Sigmoid colon (tissue), 6 donors: ENCODE measurements at regions not wholly inside any gene's neighbourhood (a gene's known extent, or its start where the extent isn't known, plus 50 kb on each side); places are given as distances from the start of the nearest gene placed in this dataset.
"Not testable (repeated sequence)": the region's sequence is repeated elsewhere in the genome, so short reads cannot be mapped to it uniquely, and the experiment has no call there.

ENCODE experiments used
- DNase-seq: peaks from one replicate; pipeline ENCODE4 v3.0.0-alpha.2; 2019
- H3K27ac ChIP-seq, 4 donors: fragments of 200-600 bp; sonication (generic); one replicate each; pipeline ENCODE4 v1.5.1; 2016 to 2019; ENCODE audit warnings: mild to moderate bottlenecking in 1 of 4
- H3K27me3 ChIP-seq, 3 donors: fragments of 200-600 bp; sonication (generic); one replicate each; pipeline ENCODE4 v1.5.1; 2019; ENCODE audit warnings: mild to moderate bottlenecking in 1 of 3
- H3K36me3 ChIP-seq, 4 donors: fragments of 200-600 bp; sonication (generic); one replicate each; pipeline ENCODE4 v1.5.1; 2016 to 2019
- H3K4me1 ChIP-seq, 4 donors: fragments of 200-600 bp; sonication (generic); one replicate each; pipeline ENCODE4 v1.5.1; 2017 to 2019
- H3K4me3 ChIP-seq, 4 donors: fragments of 200-600 bp; sonication (generic); one replicate each; pipeline ENCODE4 v1.5.1; 2017 to 2019; ENCODE audit warnings: mild to moderate bottlenecking in 2 of 4, moderate library complexity in 1 of 4
- H3K9me3 ChIP-seq, 4 donors: fragments of 200-600 bp in 3 of 4; sonication (generic) in 3 of 4; one replicate each; pipeline versions ENCODE4 v1.5.1 to v1.6.1; 2013 to 2019
- EP300 ChIP-seq, 4 donors: sonication (generic); formaldehyde crosslinking; IDR thresholded peaks; one replicate each; pipeline ENCODE4 v1.6.1; 2017; ENCODE audit warnings: antibody characterized with exemption in 4 of 4
- POLR2A ChIP-seq, 2 donors: fragments of 450-650 bp; IDR thresholded peaks; one replicate each; pipeline ENCODE4 v1.6.1; 2016; ENCODE audit warnings: antibody characterized with exemption in 2 of 2, mild to moderate bottlenecking in 2 of 2, moderate library complexity in 2 of 2
- POLR2AphosphoS5 ChIP-seq, 4 donors: sonication (generic); formaldehyde crosslinking; IDR thresholded peaks; one replicate each; pipeline ENCODE4 v1.6.1; 2017; ENCODE audit warnings: antibody characterized with exemption in 4 of 4
- WGBS, 2 donors: extraction: QIAGEN DNeasy Blood & Tissue Kit; methylation state at CpG; one replicate each; pipeline ENCODE4 v1.1.7; 2013; 5-methylcytosine and 5-hydroxymethylcytosine counted together
- intact Hi-C: fragments of 100-400 bp; cut with DNase I; formaldehyde crosslinking; loops from one replicate; pipeline ENCODE4 v1.15.1; 2023
- TF ChIP-seq, protein P1 (sequence below), 4 experiments: fragments of 450-650 bp in 3 of 4; fragments of 200-600 bp in 1 of 4; IDR thresholded peaks; one replicate each; pipeline ENCODE4 v1.5.1; 2016 to 2019; ENCODE audit warnings: antibody characterized with exemption in 4 of 4, mild to moderate bottlenecking in 3 of 4, moderate library complexity in 2 of 4
- donor health status: healthy with polysubstance abuse.
- donor health status: healthy.

DNA sequence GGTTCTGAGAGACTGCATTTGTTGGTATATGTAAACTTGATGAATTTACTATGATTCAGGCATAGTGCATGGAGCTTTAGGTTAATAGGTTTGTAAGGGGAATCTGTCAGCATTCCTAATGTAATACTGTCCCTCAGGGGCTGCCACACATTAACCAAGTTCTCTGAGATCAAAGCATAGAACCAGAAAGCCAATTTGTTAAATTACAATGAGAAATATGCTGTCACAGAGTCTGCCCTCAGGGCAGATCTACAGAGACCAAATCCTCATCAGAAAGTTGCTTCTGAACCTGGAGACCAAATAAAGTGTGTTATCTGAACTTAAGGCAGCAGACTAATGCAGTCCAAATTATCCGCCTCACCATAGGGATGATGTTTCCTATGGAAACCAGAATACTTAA lies 250.8 kb upstream of the HTR1E start:
- H3K4me3 ChIP-seq, result no peak overlapping the region
- H3K9me3 ChIP-seq, result peaks cover 0 to 2% (median 0%) of the 10 kb centered on the region in 4 donors
- DNase-seq, result no peak
- no peaks in the 10 kb centered on the region for H3K4me1 ChIP-seq
- no peak overlapping the region for H3K27ac ChIP-seq
- intact Hi-C loops, result no loop called here
- H3K36me3 ChIP-seq, result no peaks in the 10 kb centered on the region
- 93 to 95% methylated on average over 1 of the region's 1 CpG for WGBS, 2 donors
- H3K27me3 ChIP-seq, result no peaks in the 10 kb centered on the region
- TF ChIP-seq, protein P1, sequence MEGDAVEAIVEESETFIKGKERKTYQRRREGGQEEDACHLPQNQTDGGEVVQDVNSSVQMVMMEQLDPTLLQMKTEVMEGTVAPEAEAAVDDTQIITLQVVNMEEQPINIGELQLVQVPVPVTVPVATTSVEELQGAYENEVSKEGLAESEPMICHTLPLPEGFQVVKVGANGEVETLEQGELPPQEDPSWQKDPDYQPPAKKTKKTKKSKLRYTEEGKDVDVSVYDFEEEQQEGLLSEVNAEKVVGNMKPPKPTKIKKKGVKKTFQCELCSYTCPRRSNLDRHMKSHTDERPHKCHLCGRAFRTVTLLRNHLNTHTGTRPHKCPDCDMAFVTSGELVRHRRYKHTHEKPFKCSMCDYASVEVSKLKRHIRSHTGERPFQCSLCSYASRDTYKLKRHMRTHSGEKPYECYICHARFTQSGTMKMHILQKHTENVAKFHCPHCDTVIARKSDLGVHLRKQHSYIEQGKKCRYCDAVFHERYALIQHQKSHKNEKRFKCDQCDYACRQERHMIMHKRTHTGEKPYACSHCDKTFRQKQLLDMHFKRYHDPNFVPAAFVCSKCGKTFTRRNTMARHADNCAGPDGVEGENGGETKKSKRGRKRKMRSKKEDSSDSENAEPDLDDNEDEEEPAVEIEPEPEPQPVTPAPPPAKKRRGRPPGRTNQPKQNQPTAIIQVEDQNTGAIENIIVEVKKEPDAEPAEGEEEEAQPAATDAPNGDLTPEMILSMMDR (IDR thresholded peaks at IDR 0.05), result no peak
- TF ChIP-seq POLR2A (IDR thresholded peaks at IDR 0.05) (no peak), EP300 (IDR thresholded peaks at IDR 0.05) (no peak)

DNA sequence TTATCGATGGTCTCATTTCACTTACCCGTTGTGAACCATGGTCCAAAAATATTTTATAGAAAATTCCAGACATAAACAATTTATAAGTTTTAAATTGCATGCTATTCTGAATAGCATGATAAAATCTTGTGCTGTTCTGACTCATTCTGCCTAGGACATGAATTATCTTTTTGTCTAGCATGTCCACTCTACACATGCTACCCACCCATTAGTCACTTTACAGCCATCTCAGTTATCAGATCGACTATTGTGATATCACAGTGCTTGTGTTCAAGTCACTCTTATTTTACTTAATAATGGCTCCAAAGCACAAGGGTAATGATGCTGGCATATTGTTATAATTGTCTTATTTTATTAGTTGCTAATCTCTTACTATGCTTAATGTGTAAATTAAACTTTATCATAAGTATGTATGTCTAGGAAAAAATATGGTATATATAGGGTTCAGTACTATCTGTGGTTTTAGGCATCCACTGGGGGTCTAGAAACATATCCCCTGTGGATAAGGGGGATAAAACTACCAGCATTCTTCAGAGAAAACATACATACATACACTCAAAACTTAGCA lies 252.0 kb upstream of the HTR1E start:
- H3K9me3 ChIP-seq, result peaks cover 0 to 3% (median 0%) of the 10 kb centered on the region in 4 donors
- no peak for DNase-seq
- TF ChIP-seq, protein P1 (IDR thresholded peaks at IDR 0.05), result no peak
- TF ChIP-seq EP300 (IDR thresholded peaks at IDR 0.05), result no peak
- no peak for TF ChIP-seq POLR2AphosphoS5 (IDR thresholded peaks at IDR 0.05)
- no peak for TF ChIP-seq POLR2A (IDR thresholded peaks at IDR 0.05)
- H3K4me3 ChIP-seq, result no peak overlapping the region
- intact Hi-C loops, result no loop called here
- 79 to 82% methylated on average over 3 of the region's 3 CpGs for WGBS, 2 donors
- no peaks in the 10 kb centered on the region for H3K4me1 ChIP-seq
- H3K27me3 ChIP-seq, result no peaks in the 10 kb centered on the region
- no peak overlapping the region for H3K27ac ChIP-seq
- H3K36me3 ChIP-seq, result no peaks in the 10 kb centered on the region

DNA sequence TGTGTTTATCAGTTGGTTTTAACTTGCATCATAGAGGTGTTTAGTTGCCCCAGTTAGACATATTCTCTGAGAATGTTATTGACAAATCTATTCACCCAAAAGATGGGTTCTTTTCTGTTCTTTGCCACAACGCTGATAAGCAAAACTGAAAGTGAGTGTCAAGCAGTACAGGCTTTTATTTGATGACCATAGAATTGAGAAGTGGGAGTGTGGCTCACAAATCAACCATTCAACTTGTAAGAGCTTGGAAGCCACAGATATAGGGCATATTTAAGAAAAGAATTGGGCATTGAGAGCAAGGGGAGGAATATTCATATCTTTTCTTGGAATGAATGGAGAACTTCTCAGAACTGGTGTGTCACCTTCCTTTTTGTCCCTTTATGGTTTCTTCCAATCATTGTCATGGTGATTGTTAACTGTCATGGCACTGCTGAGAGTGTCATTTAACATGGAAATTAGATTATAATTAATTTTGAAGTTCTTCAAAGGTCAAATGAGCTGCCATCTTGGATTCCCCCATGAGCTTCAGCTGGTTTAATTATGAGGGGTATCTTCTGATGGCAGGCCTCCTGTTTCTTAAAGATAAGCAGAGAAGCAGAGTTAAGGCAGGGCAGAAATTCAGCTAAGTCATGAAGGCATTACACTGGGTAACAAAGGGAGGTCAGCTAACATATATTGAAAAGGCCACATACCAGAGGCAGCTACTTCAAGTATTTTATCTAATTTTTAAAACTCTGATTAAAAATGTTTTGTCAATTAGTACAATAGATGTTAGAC lies 254.0 kb upstream of the HTR1E start:
- H3K27me3 ChIP-seq, result no peaks in the 10 kb centered on the region
- H3K36me3 ChIP-seq, result no peaks in the 10 kb centered on the region
- intact Hi-C loops, result no loop called here
- peaks cover 0 to 3% (median 0%) of the 10 kb centered on the region in 4 donors for H3K9me3 ChIP-seq
- no peak overlapping the region for H3K4me3 ChIP-seq
- H3K4me1 ChIP-seq, result no peaks in the 10 kb centered on the region
- TF ChIP-seq, protein P1 (IDR thresholded peaks at IDR 0.05), result no peak
- no peak for TF ChIP-seq EP300 (IDR thresholded peaks at IDR 0.05)
- TF ChIP-seq POLR2AphosphoS5 (IDR thresholded peaks at IDR 0.05), result no peak
- H3K27ac ChIP-seq, result no peak overlapping the region
- no peak for DNase-seq
- WGBS, 2 donors, result 79 to 86% methylated on average over 1 of the region's 1 CpG

DNA sequence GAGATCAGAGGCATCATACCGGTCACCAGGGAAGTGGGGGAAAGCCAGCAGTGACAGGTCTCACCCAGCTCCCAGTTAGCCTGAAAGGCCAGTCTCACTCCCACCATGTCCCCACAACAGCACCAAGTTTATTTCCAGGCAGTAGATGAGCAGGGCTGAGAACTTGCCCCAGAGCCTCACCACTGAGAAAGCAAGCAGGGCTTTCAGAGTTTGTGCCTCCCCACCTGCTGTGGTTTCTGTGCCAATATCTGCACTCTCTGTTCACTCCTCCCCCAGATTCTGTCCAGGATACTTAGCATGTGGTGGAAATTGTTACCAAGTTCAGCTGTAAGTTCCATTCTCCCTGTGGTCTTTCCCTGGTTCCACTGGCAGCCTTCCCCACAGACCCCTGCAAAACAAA lies 255.0 kb upstream of the HTR1E start:
- Histone ChIP-seq H3K36me3 (no peaks in the 10 kb centered on the region), H3K27ac (no peak overlapping the region), H3K9me3 (peaks cover 0 to 3% (median 0%) of the 10 kb centered on the region in 4 donors), H3K4me1 (no peaks in the 10 kb centered on the region), H3K27me3 (no peaks in the 10 kb centered on the region), H3K4me3 (no peak overlapping the region)
- no peak for DNase-seq
- 88 to 94% methylated on average over 1 of the region's 1 CpG for WGBS, 2 donors
- intact Hi-C loops, result no loop called here
- TF ChIP-seq POLR2AphosphoS5 (IDR thresholded peaks at IDR 0.05) (no peak), POLR2A (IDR thresholded peaks at IDR 0.05) (no peak), EP300 (IDR thresholded peaks at IDR 0.05) (no peak)
- TF ChIP-seq, protein P1 (IDR thresholded peaks at IDR 0.05), result no peak

DNA sequence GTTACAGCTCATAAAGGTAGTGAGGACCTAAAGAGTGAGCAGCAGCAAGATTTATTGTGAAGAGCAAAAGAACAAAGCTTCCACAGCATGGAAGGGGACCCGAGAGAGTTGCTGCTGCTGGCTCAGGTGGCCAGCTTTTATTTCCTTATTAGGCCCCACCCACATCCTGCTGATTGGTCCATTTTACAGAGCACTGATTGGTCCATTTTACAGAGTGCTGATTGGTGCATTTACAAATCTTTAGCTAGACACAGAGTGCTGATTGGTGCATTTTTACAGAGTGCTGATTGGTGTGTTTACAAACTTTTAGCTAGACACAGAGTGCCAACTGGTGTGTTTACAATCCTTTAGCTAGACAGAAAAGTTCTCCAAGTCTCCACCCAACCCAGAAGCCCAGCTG lies 256.2 kb upstream of the HTR1E start:
- 85 to 90% methylated on average over 1 of the region's 1 CpG for WGBS, 2 donors
- H3K4me1 ChIP-seq, H3K4me3 ChIP-seq, DNase-seq, intact Hi-C loops, H3K27ac ChIP-seq, H3K36me3 ChIP-seq, H3K27me3 ChIP-seq, H3K9me3 ChIP-seq: not testable (repeated sequence)

DNA sequence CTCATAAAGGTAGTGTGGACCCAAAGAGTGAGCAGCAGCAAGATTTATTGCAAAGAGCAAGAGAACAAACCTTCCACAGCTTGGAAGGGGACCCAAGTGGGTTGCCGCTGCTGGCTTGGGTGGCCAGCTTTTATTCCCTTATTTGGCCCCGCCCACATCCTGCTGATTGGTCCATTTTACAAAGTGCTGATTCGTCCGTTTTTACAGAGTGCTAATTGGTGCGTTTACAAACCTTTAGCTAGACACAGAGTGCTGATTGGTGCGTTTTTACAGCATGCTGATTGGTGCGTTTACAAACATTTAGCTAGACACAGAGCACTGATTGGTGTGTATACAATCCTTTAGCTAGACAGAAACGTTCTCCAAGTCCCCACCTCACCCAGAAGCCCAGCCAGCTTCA lies 265.2 kb upstream of the HTR1E start:
- H3K27me3 ChIP-seq, H3K4me3 ChIP-seq, H3K36me3 ChIP-seq, H3K27ac ChIP-seq, DNase-seq, H3K4me1 ChIP-seq, intact Hi-C loops: not testable (repeated sequence)
- 69 to 76% methylated on average over 8 of the region's 8 CpGs for WGBS, 2 donors
- H3K9me3 ChIP-seq, result peaks cover 0 to 15% (median 0%) of the 10 kb centered on the region in 4 donors
